ENCODE measurements at regions not wholly inside any gene's neighbourhood (a gene's known extent, or its start where the extent isn't known, plus 50 kb on each side); places are given as distances from the start of the nearest gene placed in this dataset.

DNA sequence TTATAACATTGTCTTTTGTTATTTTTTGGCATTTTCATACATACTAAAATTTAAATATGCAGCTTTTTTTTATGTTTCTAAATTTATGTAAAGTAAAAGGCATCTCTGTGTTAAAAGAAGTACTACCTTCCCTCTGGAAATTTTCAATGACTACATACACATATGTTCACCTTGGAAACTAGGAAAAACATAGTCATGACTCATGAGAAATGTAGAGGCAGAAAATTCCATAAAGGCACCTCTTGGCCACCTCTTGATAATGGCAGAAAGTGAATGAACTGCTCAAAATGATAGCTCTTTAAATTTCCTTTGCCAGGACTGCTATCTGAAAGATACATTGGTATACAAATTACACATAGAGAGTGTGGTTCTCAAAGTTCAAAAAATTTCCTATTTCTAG lies 889.1 kb upstream of the ZEB2 start:
- TF ChIP-seq POLR2A (IDR thresholded peaks at IDR 0.05) (no peak), EP300 (IDR thresholded peaks at IDR 0.05) (no peak)
- TF ChIP-seq, protein P1, sequence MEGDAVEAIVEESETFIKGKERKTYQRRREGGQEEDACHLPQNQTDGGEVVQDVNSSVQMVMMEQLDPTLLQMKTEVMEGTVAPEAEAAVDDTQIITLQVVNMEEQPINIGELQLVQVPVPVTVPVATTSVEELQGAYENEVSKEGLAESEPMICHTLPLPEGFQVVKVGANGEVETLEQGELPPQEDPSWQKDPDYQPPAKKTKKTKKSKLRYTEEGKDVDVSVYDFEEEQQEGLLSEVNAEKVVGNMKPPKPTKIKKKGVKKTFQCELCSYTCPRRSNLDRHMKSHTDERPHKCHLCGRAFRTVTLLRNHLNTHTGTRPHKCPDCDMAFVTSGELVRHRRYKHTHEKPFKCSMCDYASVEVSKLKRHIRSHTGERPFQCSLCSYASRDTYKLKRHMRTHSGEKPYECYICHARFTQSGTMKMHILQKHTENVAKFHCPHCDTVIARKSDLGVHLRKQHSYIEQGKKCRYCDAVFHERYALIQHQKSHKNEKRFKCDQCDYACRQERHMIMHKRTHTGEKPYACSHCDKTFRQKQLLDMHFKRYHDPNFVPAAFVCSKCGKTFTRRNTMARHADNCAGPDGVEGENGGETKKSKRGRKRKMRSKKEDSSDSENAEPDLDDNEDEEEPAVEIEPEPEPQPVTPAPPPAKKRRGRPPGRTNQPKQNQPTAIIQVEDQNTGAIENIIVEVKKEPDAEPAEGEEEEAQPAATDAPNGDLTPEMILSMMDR (IDR thresholded peaks at IDR 0.05), result no peak
